Osteoblast (primary cell): ENCODE measurements at regions not wholly inside any gene's neighbourhood (a gene's known extent, or its start where the extent isn't known, plus 50 kb on each side); places are given as distances from the start of the nearest gene placed in this dataset.

Experiments
- DNase-seq: peaks from one replicate; pipeline ENCODE4 v3.0.0; 2011; ENCODE audit warnings: low spot score, mixed read lengths; ENCODE audit not compliant: insufficient read length; ENCODE audit errors: missing footprints
- H2AFZ ChIP-seq: 2 replicates; pipeline ENCODE4 v1.6.0; 2011; ENCODE audit warnings: mild to moderate bottlenecking, low read length
- H3K27ac ChIP-seq: 2 replicates; pipeline ENCODE4 v1.5.1; 2011; ENCODE audit warnings: mild to moderate bottlenecking, low read depth, low read length, moderate library complexity
- H3K27me3 ChIP-seq: 2 replicates; pipeline ENCODE4 v1.6.0; 2012; ENCODE audit warnings: mild to moderate bottlenecking, control low read depth, inconsistent platforms, low read length, moderate library complexity; ENCODE audit not compliant: insufficient read depth
- H3K36me3 ChIP-seq: 2 replicates; pipeline ENCODE4 v1.5.1; 2011; ENCODE audit warnings: mild to moderate bottlenecking, low read length, control low read depth, moderate library complexity; ENCODE audit not compliant: insufficient read depth
- H3K4me1 ChIP-seq: 2 replicates; pipeline ENCODE4 v1.5.1; 2011; ENCODE audit warnings: mild to moderate bottlenecking, low read length, control low read depth, moderate library complexity; ENCODE audit not compliant: insufficient read depth
- H3K4me2 ChIP-seq: 2 replicates; pipeline ENCODE4 v1.6.0; 2011; ENCODE audit warnings: mild to moderate bottlenecking, low read length; ENCODE audit not compliant: insufficient read depth
- H3K4me3 ChIP-seq: fragments of 200-600 bp; sonication (generic); 3 replicates; pipeline ENCODE4 v1.5.1; 2012; ENCODE audit warnings: mild to moderate bottlenecking, low read length, inconsistent platforms; ENCODE audit not compliant: insufficient read depth
- H3K79me2 ChIP-seq: 2 replicates; pipeline ENCODE4 v1.6.0; 2012; ENCODE audit warnings: mild to moderate bottlenecking, low read length, control low read depth, inconsistent platforms; ENCODE audit not compliant: insufficient read depth
- H3K9me3 ChIP-seq: 2 replicates; pipeline ENCODE4 v1.5.1; 2011; ENCODE audit warnings: low read depth, low read length, control low read depth
- H4K20me1 ChIP-seq: 2 replicates; pipeline ENCODE4 v1.6.0; 2012; ENCODE audit warnings: mild to moderate bottlenecking, low read length, control low read depth; ENCODE audit not compliant: insufficient read depth
- TF ChIP-seq, protein P1 (sequence below): IDR thresholded peaks from 2 replicates; pipeline ENCODE4 v1.5.1; 2011; ENCODE audit warnings: mild to moderate bottlenecking, low read depth, low read length, moderate library complexity; ENCODE audit errors: extremely low read depth

GRCh38 chr6:113361014-113361645, 496.0 kb upstream of the MARCKS start:
- Histone ChIP-seq H3K9me3 (no peaks in the 10 kb centered on the region), H3K4me2 (peak overlapping the region; percentile 53), H3K27ac (peak overlapping the region; percentile 96), H3K36me3 (no peaks in the 10 kb centered on the region), H3K4me3 (no peak overlapping the region), H3K27me3 (no peaks in the 10 kb centered on the region), H3K79me2 (no peaks in the 10 kb centered on the region), H4K20me1 (no peaks in the 10 kb centered on the region), H2AFZ (peak overlapping the region; percentile 65), H3K4me1 (peaks cover 65% of the 10 kb centered on the region)
- TF ChIP-seq, protein P1, sequence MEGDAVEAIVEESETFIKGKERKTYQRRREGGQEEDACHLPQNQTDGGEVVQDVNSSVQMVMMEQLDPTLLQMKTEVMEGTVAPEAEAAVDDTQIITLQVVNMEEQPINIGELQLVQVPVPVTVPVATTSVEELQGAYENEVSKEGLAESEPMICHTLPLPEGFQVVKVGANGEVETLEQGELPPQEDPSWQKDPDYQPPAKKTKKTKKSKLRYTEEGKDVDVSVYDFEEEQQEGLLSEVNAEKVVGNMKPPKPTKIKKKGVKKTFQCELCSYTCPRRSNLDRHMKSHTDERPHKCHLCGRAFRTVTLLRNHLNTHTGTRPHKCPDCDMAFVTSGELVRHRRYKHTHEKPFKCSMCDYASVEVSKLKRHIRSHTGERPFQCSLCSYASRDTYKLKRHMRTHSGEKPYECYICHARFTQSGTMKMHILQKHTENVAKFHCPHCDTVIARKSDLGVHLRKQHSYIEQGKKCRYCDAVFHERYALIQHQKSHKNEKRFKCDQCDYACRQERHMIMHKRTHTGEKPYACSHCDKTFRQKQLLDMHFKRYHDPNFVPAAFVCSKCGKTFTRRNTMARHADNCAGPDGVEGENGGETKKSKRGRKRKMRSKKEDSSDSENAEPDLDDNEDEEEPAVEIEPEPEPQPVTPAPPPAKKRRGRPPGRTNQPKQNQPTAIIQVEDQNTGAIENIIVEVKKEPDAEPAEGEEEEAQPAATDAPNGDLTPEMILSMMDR: no peak
- peak; percentile 19 for DNase-seq

DNA sequence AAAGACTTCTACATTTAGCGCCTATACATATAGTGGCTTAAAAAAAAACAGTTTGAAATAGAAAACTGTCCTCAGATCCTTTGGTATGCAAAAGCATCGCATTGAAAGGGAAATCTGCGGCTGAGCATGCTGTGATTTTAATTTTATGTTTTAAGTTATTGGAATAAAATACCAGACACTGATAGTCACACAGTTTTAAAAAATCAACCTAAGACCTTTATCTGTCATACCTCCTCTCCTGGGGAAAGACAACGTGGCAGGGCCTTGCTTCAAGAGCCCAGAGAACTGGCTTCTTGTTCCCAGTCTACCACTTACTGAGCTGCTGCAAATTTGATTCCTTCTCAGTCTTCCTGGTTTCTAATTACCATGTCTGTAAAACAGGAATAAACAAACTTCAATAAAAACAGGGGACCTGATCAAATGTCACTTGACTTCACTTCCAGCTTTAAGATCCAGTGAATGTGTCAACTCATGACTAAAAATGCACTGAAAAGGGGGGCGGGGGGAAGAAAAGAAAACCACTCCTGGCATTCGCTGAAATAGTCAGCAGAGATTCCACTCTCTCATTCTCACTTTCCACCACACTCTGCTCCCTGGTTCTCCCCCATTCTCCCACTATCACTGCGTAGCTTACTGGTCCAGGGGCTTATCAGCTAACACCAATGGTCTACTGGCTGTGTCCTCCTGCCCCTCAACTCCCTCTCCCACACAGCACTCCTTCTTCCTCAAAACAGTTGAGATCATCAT, 494.7 kb upstream of the MARCKS start:
- H2AFZ ChIP-seq: peak overlapping the region; percentile 68
- no peak for DNase-seq
- TF ChIP-seq, protein P1: no peak
- H3K4me3 ChIP-seq: no peak overlapping the region
- H3K27me3 ChIP-seq: no peaks in the 10 kb centered on the region
- no peaks in the 10 kb centered on the region for H3K36me3 ChIP-seq
- H3K9me3 ChIP-seq: no peaks in the 10 kb centered on the region
- H3K27ac ChIP-seq: peak overlapping the region; percentile 96
- no peaks in the 10 kb centered on the region for H3K79me2 ChIP-seq
- no peaks in the 10 kb centered on the region for H4K20me1 ChIP-seq
- peak overlapping the region; percentile 51 for H3K4me2 ChIP-seq
- peaks cover 71% of the 10 kb centered on the region for H3K4me1 ChIP-seq

DNA sequence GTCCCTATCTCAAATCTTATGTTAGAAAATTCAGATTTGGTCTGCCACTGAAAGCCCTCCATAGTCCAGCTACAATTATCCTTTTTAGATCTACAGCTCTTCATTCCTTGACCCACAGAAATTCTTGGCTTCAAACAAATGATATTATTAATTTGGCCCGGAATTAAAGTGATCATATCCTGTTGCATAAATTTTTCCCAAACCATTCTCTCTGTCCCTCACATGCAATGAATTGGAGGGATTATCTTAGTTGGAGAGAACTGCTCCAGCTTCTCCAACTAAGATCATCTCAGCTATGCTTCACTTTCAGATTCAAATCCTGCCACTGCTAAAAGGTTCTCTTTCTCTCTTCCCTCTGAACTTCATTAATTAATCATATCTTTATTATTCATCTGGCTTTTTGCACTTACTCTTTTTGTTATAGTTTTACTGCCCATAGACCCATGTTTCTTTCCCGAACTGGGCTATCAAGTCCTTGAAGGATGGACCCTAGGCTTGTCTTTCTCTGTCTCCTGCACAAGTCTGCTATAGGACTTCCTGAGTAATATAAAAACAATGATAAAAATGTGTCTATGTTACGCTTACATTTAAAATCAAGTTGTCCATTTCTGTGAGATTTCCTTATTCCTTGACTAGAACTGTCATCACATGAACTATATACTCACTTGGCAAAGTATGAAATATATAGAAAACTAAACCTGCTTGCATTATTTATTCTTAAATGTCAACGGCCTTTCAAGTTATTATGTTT, 493.9 kb upstream of the MARCKS start:
- Histone ChIP-seq H4K20me1 (no peaks in the 10 kb centered on the region), H3K4me3 (no peak overlapping the region), H3K9me3 (no peaks in the 10 kb centered on the region), H3K4me1 (peaks cover 71% of the 10 kb centered on the region), H3K27me3 (no peaks in the 10 kb centered on the region), H2AFZ (peak overlapping the region; percentile 68), H3K27ac (peak overlapping the region; percentile 96), H3K4me2 (peak overlapping the region; percentile 51), H3K79me2 (no peaks in the 10 kb centered on the region), H3K36me3 (no peaks in the 10 kb centered on the region)
- TF ChIP-seq, protein P1: no peak
- DNase-seq: no peak

DNA sequence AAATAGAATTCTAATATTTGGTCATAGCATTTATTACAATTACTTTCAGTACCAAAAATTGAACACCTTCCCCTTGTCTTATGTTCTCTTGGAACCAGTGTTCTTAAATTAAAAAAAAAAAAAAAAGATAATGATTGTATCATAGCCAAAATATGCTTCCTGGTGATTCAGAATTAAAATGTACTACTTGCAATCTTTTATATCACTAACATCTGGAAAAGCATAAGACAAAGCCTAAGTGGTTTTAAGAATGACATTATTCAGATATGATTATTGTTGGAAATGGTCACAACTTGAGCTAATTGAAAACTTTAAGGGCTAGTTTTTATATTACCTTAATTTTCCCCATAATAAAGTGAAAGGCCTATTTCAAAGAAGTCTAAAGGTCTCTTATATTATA, 493.3 kb upstream of the MARCKS start:
- TF ChIP-seq, protein P1: no peak
- H3K27ac ChIP-seq: peak overlapping the region; percentile 96
- no peaks in the 10 kb centered on the region for H3K36me3 ChIP-seq
- no peak for DNase-seq
- no peak overlapping the region for H2AFZ ChIP-seq
- no peaks in the 10 kb centered on the region for H4K20me1 ChIP-seq
- peaks cover 71% of the 10 kb centered on the region for H3K4me1 ChIP-seq
- H3K79me2 ChIP-seq: no peaks in the 10 kb centered on the region
- H3K4me3 ChIP-seq: no peak overlapping the region
- H3K9me3 ChIP-seq: no peaks in the 10 kb centered on the region
- H3K27me3 ChIP-seq: no peaks in the 10 kb centered on the region
- no peak overlapping the region for H3K4me2 ChIP-seq
